ENCODE measurements at regions not wholly inside any gene's neighbourhood (a gene's known extent, or its start where the extent isn't known, plus 50 kb on each side); places are given as distances from the start of the nearest gene placed in this dataset.

DNA sequence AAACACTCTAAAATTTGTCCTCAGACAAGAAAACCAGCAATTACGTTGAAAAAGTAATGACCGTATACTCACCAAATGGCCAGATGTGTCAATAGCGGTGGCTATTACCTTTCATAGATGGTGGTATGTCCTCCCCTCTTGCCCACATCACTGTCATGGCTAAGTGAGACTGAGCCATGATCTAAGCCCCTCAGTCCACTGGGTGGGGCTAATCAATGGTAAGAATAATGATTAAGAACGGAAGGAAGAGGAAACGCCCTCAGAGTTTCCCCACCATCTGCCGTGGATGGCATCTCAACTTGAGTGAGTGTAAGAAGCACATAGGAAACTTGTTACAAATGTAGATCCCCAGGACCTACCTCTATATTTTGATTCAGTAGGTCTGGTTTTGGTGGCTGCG, 65.8 kb upstream of the EFEMP1 start:
- CTCF ChIA-PET (ENCODE audit: partially characterized antibody): interaction anchor here (0.8 to 3.9 kb wide), 4 partner anchors 18 to 218 kb away, joined by 3 to 16 read pairs (median 5); no protein-coding TSS in a partner anchor
- no peak overlapping the region for H3K23ac ChIP-seq (ENCODE audit: insufficient read length)
- POLR2A ChIA-PET (ENCODE audit: partially characterized antibody): no interaction called here

More for the DNA sequence above, 65.8 kb upstream of the EFEMP1 start:
- no peak overlapping the region for H2BK20ac ChIP-seq (ENCODE audit: low read length)
- H4K8ac ChIP-seq (ENCODE audit: extremely low read depth, insufficient read depth, low read length): no peak overlapping the region
- no peak overlapping the region for H3K4me3 ChIP-seq (ENCODE audit: extremely low read depth in 1 of 4, insufficient read depth in 2 of 4, low read depth in 3 of 4, low read length in 4 of 4)
- no peaks in the 10 kb centered on the region for H3K23me2 ChIP-seq (ENCODE audit: low read depth, low read length)
- WGBS, 2 experiments (ENCODE audit: extremely low coverage in 1 of 2, insufficient coverage in 1 of 2, insufficient read length in 1 of 2, insufficient replicate concordance in 2 of 2, low coverage in 1 of 2, low lambda C conversion rate in 2 of 2, missing lambda C conversion rate in 1 of 2): 98% methylated on average over 7 of the region's 7 CpGs; no CpG with 5 or more reads in 1 of the 2 experiments
- TF ChIP-seq CHD2 (IDR thresholded peaks at IDR 0.05; ENCODE audit: low read length) (no peak), RAD21 (IDR thresholded peaks at IDR 0.05 in 1 of 2, conservative IDR thresholded peaks at IDR 0.05 in 1 of 2; ENCODE audit: low read depth in 2 of 2, low read length in 2 of 2) (0 out of 4 replicates have a peak, but pooled peaks of 1 of the 2 experiments have one; percentile 2), SP1 (IDR thresholded peaks at IDR 0.05; ENCODE audit: low read depth, low read length) (no peak)
- no peaks in the 10 kb centered on the region for H3K79me1 ChIP-seq (ENCODE audit: low read depth, low read length)
- no peak overlapping the region for H4K91ac ChIP-seq (replicated peaks; ENCODE audit: insufficient read length, low read length)
- DNase-seq (ENCODE audit: low read depth in 1 of 2, low spot score in 2 of 2) (no peak), FAIRE-seq (no peak)
- H4K5ac ChIP-seq (ENCODE audit: insufficient read length, low read depth, low read length): no peak overlapping the region
- no peaks in the 10 kb centered on the region for H4K20me1 ChIP-seq (replicated peaks in 1 of 2; ENCODE audit: control insufficient read depth in 1 of 2, insufficient read depth in 2 of 2, low read length in 2 of 2)
- H3K4ac ChIP-seq (replicated peaks; ENCODE audit: insufficient read length, low read depth, low read length): no peak overlapping the region
- H3K9ac ChIP-seq (replicated peaks in 1 of 4; ENCODE audit: extremely low read depth in 1 of 4, low read depth in 3 of 4, low read length in 3 of 4): no peak overlapping the region
- no peak overlapping the region for H2AK5ac ChIP-seq (ENCODE audit: low read depth, low read length)
- peaks cover 0 to 3% (median 0%) of the 10 kb centered on the region in 4 experiments; a peak in 1 of 7 replicates for H3K4me1 ChIP-seq (replicated peaks in 1 of 4; ENCODE audit: control insufficient read depth in 3 of 4, insufficient read depth in 4 of 4, low read length in 3 of 4)
- no peaks in the 10 kb centered on the region for H3K79me2 ChIP-seq (ENCODE audit: control insufficient read depth in 1 of 2, insufficient read depth in 2 of 2, low read length in 2 of 2)
- H3K27ac ChIP-seq (ENCODE audit: low read depth, low read length): no peak overlapping the region
- no peak overlapping the region for H3K4me2 ChIP-seq (ENCODE audit: insufficient read depth in 1 of 2, low read depth in 2 of 2, low read length in 2 of 2)
- no peak overlapping the region for H3K56ac ChIP-seq (replicated peaks; ENCODE audit: insufficient read length, low read depth, low read length)
- H3K27me3 ChIP-seq (replicated peaks in 1 of 4; ENCODE audit: control insufficient read depth in 3 of 4, extremely low read depth in 1 of 4, insufficient read depth in 3 of 4, low read length in 3 of 4): no peaks in the 10 kb centered on the region
- no peak overlapping the region for H2BK5ac ChIP-seq (ENCODE audit: low read depth, low read length)
- no peaks in the 10 kb centered on the region for H3K9me3 ChIP-seq (ENCODE audit: insufficient read depth in 2 of 2, low read depth in 1 of 2, low read length in 1 of 2)
- H2BK120ac ChIP-seq (replicated peaks; ENCODE audit: low read depth, low read length): no peak overlapping the region
- no peak overlapping the region for H2BK15ac ChIP-seq (ENCODE audit: low read length)
- no peak overlapping the region for H2BK12ac ChIP-seq (ENCODE audit: low read depth, low read length)
- no peak overlapping the region for H3K14ac ChIP-seq (ENCODE audit: insufficient read length)
- H3K18ac ChIP-seq (ENCODE audit: extremely low read depth, low read length): no peak overlapping the region
- no peak overlapping the region for H2AFZ ChIP-seq (ENCODE audit: low read length)
- no peaks in the 10 kb centered on the region for H3K36me3 ChIP-seq (ENCODE audit: control insufficient read depth in 2 of 4, insufficient read depth in 4 of 4, low read length in 3 of 4)

Measured in H1 (cell line).